OCI-LY7 (cell line): ENCODE measurements at regions not wholly inside any gene's neighbourhood (a gene's known extent, or its start where the extent isn't known, plus 50 kb on each side); places are given as distances from the start of the nearest gene placed in this dataset.

ENCODE experiments used
- CTCF ChIP-seq: fragments of 200-600 bp; sonication (generic); conservative IDR thresholded peaks from 2 replicates; pipeline ENCODE4 v1.5.1; 2014; ENCODE audit warnings: mild to moderate bottlenecking, antibody characterized with exemption, low read length, moderate library complexity, mixed read lengths
- EZH2phosphoT487 ChIP-seq: fragments of 200-600 bp; sonication (generic); IDR thresholded peaks from 2 replicates; pipeline ENCODE4 v1.6.1; 2018; ENCODE audit warnings: low read depth, borderline replicate concordance, mild to moderate bottlenecking, mixed run types, antibody characterized with exemption, low read length, moderate library complexity, mixed read lengths

GRCh38 chr6:145323646-145324045 is 411.7 kb downstream of the EPM2A start:
- TF ChIP-seq CTCF = no peak
- TF ChIP-seq EZH2phosphoT487 = no peak
